Erythroblast (primary cell): ENCODE measurements at regions not wholly inside any gene's neighbourhood (a gene's known extent, or its start where the extent isn't known, plus 50 kb on each side); places are given as distances from the start of the nearest gene placed in this dataset.
"Not testable (repeated sequence)": the region's sequence is repeated elsewhere in the genome, so short reads cannot be mapped to it uniquely, and the experiment has no call there.

Experiments
- DNase-seq, 2 experiments: peaks; one replicate each; lab custom pipeline; 2025; lab: John Stamatoyannopoulos, UW
- GATA1 ChIP-seq: IDR thresholded peaks from 2 replicates; pipeline ENCODE4 v1.6.1; 2011; ENCODE audit warnings: low read depth, mild to moderate bottlenecking, control low read depth, low read length, moderate library complexity
- POLR2A ChIP-seq: IDR thresholded peaks from 2 replicates; pipeline ENCODE4 v1.6.1; 2011; ENCODE audit warnings: mild to moderate bottlenecking, low read length

- TF ChIP-seq GATA1 (no peak), POLR2A (no peak)
- no peak for DNase-seq
Measured at GRCh38 chr5:130805036-130805435, 360.0 kb downstream of the HINT1 start.

GRCh38 chr5:130801963-130802362 lies 363.1 kb downstream of the HINT1 start:
- no peak for DNase-seq
- TF ChIP-seq GATA1, result no peak
- TF ChIP-seq POLR2A, result no peak

GRCh38 chr5:130799015-130799414 lies 366.0 kb downstream of the HINT1 start:
- no peak for TF ChIP-seq POLR2A

GRCh38 chr5:130797303-130797702 lies 367.8 kb downstream of the HINT1 start:
- TF ChIP-seq POLR2A (no peak), GATA1 (no peak)
- DNase-seq, result no peak

More at GRCh38 chr5:130799015-130799414, 366.0 kb downstream of the HINT1 start:
- no peak for DNase-seq

- TF ChIP-seq GATA1 (no peak), POLR2A (no peak)
- no peak for DNase-seq
Measured at GRCh38 chr5:130796902-130797301, 368.2 kb downstream of the HINT1 start.

GRCh38 chr5:130796032-130796431 lies 369.0 kb downstream of the HINT1 start:
- TF ChIP-seq POLR2A, result no peak
- TF ChIP-seq GATA1, result no peak
- no peak for DNase-seq

- DNase-seq, result no peak
- TF ChIP-seq POLR2A, result no peak
- no peak for TF ChIP-seq GATA1
Measured at GRCh38 chr5:130795037-130795436, 370.0 kb downstream of the HINT1 start.

GRCh38 chr5:130777794-130778193 lies 387.3 kb downstream of the HINT1 start:
- no peak for TF ChIP-seq GATA1
- no peak for TF ChIP-seq POLR2A
- DNase-seq, result no peak

- TF ChIP-seq GATA1 (no peak), POLR2A (no peak)
- DNase-seq, result no peak
Measured at GRCh38 chr5:130773813-130774212, 391.2 kb downstream of the HINT1 start.

GRCh38 chr5:130762031-130762430 lies 403.0 kb downstream of the HINT1 start:
- no peak for DNase-seq
- TF ChIP-seq GATA1 (no peak), POLR2A (no peak)

- DNase-seq, result no peak
- TF ChIP-seq GATA1 (no peak), POLR2A (no peak)
Measured at GRCh38 chr5:130759061-130759460, 406.0 kb downstream of the HINT1 start.

GRCh38 chr5:130747556-130747955 lies 417.5 kb downstream of the HINT1 start:
- no peak for DNase-seq
- TF ChIP-seq POLR2A (no peak), GATA1 (no peak)

- DNase-seq, result not testable (repeated sequence)
Measured at GRCh38 chr5:130746641-130747040, 418.4 kb downstream of the HINT1 start.

- TF ChIP-seq GATA1 (no peak), POLR2A (no peak)
- DNase-seq, result no peak
Measured at GRCh38 chr5:130743092-130743491, 422.0 kb downstream of the HINT1 start.

- TF ChIP-seq POLR2A (no peak), GATA1 (no peak)
- DNase-seq, result no peak
Measured at GRCh38 chr5:130740047-130740569, 424.9 kb downstream of the HINT1 start.
